PC-3 (cell line): ENCODE measurements at regions not wholly inside any gene's neighbourhood (a gene's known extent, or its start where the extent isn't known, plus 50 kb on each side); places are given as distances from the start of the nearest gene placed in this dataset.

ENCODE experiments used
- ATAC-seq: fragments of 200-7000 bp; cut with Tn5 transposase; 2 replicates; pipeline ENCODE4 v1.9.1; 2020; ENCODE audit warnings: mild to moderate bottlenecking, moderate library complexity
- BruUV-seq: library from RNA; stranded (reverse); fragments of 400-500 nt; replicated peaks from 2 replicates; lab custom pipeline; 2021; lab: Mats Ljungman, UMichigan
- CTCF ChIA-PET: fragments of 300-600 bp; sonication (Branson Sonifier 250); formaldehyde crosslinking; loops from one replicate; lab custom pipeline; 2022; ENCODE audit warnings: antibody characterized with exemption; lab: Charles Lee
- POLR2A ChIA-PET: fragments of 300-600 bp; sonication (Branson Sonifier 250); formaldehyde crosslinking; loops from one replicate; lab custom pipeline; 2022; ENCODE audit warnings: antibody characterized with exemption; ENCODE audit not compliant: unreplicated experiment; lab: Charles Lee
- DNase-seq: peaks from one replicate; pipeline ENCODE4 v3.0.0-alpha.2; 2015
- H2AFZ ChIP-seq: fragments of 300-600 bp; sonication (generic); 2 replicates; pipeline ENCODE4 v1.6.0; 2016; ENCODE audit warnings: antibody characterized with exemption, low read length
- H3F3A ChIP-seq: fragments of 300-600 bp; sonication (generic); one replicate; pipeline ENCODE4 v1.6.0; 2017; ENCODE audit warnings: antibody characterized with exemption, low read length, control low read depth, mild to moderate bottlenecking; ENCODE audit not compliant: unreplicated experiment
- H3K27ac ChIP-seq: fragments of 300-600 bp; sonication (generic); 2 replicates; pipeline ENCODE4 v1.5.1; 2016; ENCODE audit warnings: mild to moderate bottlenecking, low read length
- H3K27me3 ChIP-seq: fragments of 300-600 bp; sonication (generic); 2 replicates; pipeline ENCODE4 v1.6.1; 2016; ENCODE audit warnings: low read length, mixed read lengths
- H3K36me3 ChIP-seq: fragments of 300-600 bp; sonication (generic); 2 replicates; pipeline ENCODE4 v1.6.1; 2016; ENCODE audit warnings: low read depth, mixed run types, low read length, mixed read lengths
- H3K4me1 ChIP-seq: fragments of 300-600 bp; sonication (generic); 2 replicates; pipeline ENCODE4 v1.5.1; 2016; ENCODE audit warnings: low read length; ENCODE audit not compliant: insufficient read depth
- H3K4me2 ChIP-seq: fragments of 300-600 bp; sonication (generic); 2 replicates; pipeline ENCODE4 v1.6.0; 2016; ENCODE audit warnings: low read length
- H3K4me3 ChIP-seq: fragments of 300-600 bp; sonication (generic); 2 replicates; pipeline ENCODE4 v1.5.1; 2016; ENCODE audit warnings: mild to moderate bottlenecking, low read length, mixed read lengths
- H3K79me2 ChIP-seq: fragments of 300-600 bp; sonication (generic); 2 replicates; pipeline ENCODE4 v1.6.1; 2017; ENCODE audit warnings: low read length, mixed read lengths
- H3K9ac ChIP-seq: fragments of 300-600 bp; sonication (generic); 2 replicates; pipeline ENCODE4 v1.6.0; 2016; ENCODE audit warnings: mild to moderate bottlenecking, low read length
- H3K9me2 ChIP-seq: fragments of 300-600 bp; sonication (generic); replicated peaks from 2 replicates; pipeline ENCODE4 v1.6.1; 2016; ENCODE audit warnings: mixed run types, low read length, mixed read lengths
- H3K9me3 ChIP-seq: fragments of 300-600 bp; sonication (generic); 2 replicates; pipeline ENCODE4 v1.6.1; 2016; ENCODE audit warnings: low read length, mixed read lengths
- H4K20me1 ChIP-seq: fragments of 300-600 bp; sonication (generic); 2 replicates; pipeline ENCODE4 v1.6.1; 2016; ENCODE audit warnings: low read length, mixed read lengths
- CTCF ChIP-seq: fragments of 300-600 bp; sonication (generic); conservative IDR thresholded peaks from 2 replicates; pipeline ENCODE4 v1.5.1; 2017; ENCODE audit warnings: antibody characterized with exemption, low read depth, mild to moderate bottlenecking, low read length
- EZH2 ChIP-seq: fragments of 300-600 bp; sonication (generic); IDR thresholded peaks from one replicate; pipeline ENCODE4 v1.6.1; 2017; ENCODE audit warnings: antibody characterized with exemption, mild to moderate bottlenecking, low read length; ENCODE audit not compliant: unreplicated experiment
- EZH2phosphoT487 ChIP-seq: fragments of 300-600 bp; sonication (generic); IDR thresholded peaks from 2 replicates; pipeline ENCODE4 v1.6.1; 2018; ENCODE audit warnings: mild to moderate bottlenecking, antibody characterized with exemption, low read length, borderline replicate concordance
- intact Hi-C: fragments of 100-400 bp; cut with micrococcal nuclease; formaldehyde crosslinking; loops from 2 replicates; pipeline ENCODE4 v1.9.0; 2023

DNA sequence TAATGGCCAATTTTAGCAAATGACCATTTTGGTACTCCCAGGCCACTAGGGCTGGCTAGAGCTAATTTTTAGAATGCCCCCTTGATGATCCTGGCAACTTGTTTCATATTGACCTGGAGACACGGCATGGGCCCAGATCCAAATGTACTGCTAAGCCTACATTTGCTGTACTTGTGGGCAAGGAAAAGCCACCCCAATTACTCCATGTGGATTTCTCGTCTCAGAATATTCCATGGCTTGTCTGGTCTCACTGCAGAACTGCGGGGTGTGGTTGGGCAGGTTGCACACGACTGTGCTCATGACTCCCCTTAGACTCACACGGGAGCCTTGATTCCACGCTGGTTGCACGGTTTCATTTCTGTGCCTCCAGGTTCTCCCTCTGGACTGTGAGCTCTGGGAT is 140.9 kb downstream of the RPLP1 start:
- Histone ChIP-seq H3K9ac (peak overlapping the region; percentile 75), H3K9me3 (no peaks in the 10 kb centered on the region), H3K79me2 (no peaks in the 10 kb centered on the region), H3F3A (no peaks in the 10 kb centered on the region), H3K4me1 (peaks cover 53% of the 10 kb centered on the region), H3K27me3 (no peaks in the 10 kb centered on the region), H3K9me2 (no peaks in the 10 kb centered on the region), H4K20me1 (no peaks in the 10 kb centered on the region), H3K4me2 (peak overlapping the region; percentile 77), H3K4me3 (no peak overlapping the region; the same call in 1 of the 2 replicates), H3K36me3 (no peaks in the 10 kb centered on the region), H2AFZ (no peak overlapping the region), H3K27ac (peak overlapping the region; percentile 98)
- CTCF ChIA-PET, result no interaction called here
- ATAC-seq, result no peak
- intact Hi-C loops, result loop anchor here (5.0 kb wide), 2 partner anchors 116 to 914 kb away; no protein-coding TSS in a partner anchor
- no peak for TF ChIP-seq CTCF
- no peak for TF ChIP-seq EZH2phosphoT487
- TF ChIP-seq EZH2, result no peak
- no TSS peak for BruUV-seq
- DNase-seq, result no peak
- POLR2A ChIA-PET, result no interaction called here

GRCh38 chr15:69593981-69594966 is 141.7 kb downstream of the RPLP1 start:
- Histone ChIP-seq H3K4me3 (peak overlapping the region; percentile 40; the same call in 1 of the 2 replicates), H2AFZ (no peak overlapping the region), H3K9me2 (no peaks in the 10 kb centered on the region), H3K4me1 (peaks cover 53% of the 10 kb centered on the region), H3K9me3 (no peaks in the 10 kb centered on the region), H3K4me2 (peak overlapping the region; percentile 77), H3K36me3 (no peaks in the 10 kb centered on the region), H3K9ac (peak overlapping the region; percentile 82), H3F3A (no peaks in the 10 kb centered on the region), H3K27ac (peak overlapping the region; percentile 98), H3K79me2 (no peaks in the 10 kb centered on the region), H3K27me3 (no peaks in the 10 kb centered on the region), H4K20me1 (no peaks in the 10 kb centered on the region)
- ChIA-PET POLR2A (interaction anchor here (0.5 to 0.7 kb wide), 5 partner anchors 16 to 610 kb away, joined by 3 to 5 read pairs (median 4); no protein-coding TSS in a partner anchor), CTCF (interaction anchor here (1.1 kb wide), 1 partner anchor 17 kb away, joined by 3 read pairs; no protein-coding TSS in a partner anchor)
- TF ChIP-seq EZH2phosphoT487 (peak; percentile 91), CTCF (no peak), EZH2 (no peak)
- BruUV-seq, result no TSS peak
- ATAC-seq, result peak; percentile 79
- intact Hi-C loops, result loop anchor here (1.0 to 5.0 kb wide), 5 partner anchors 15 to 913 kb away; partner anchors contain the start of gene TLE3
- peak; percentile 98 for DNase-seq
